Thyroid gland (tissue), 4 donors: ENCODE measurements at regions not wholly inside any gene's neighbourhood (a gene's known extent, or its start where the extent isn't known, plus 50 kb on each side); places are given as distances from the start of the nearest gene placed in this dataset.
"Not testable (repeated sequence)": the region's sequence is repeated elsewhere in the genome, so short reads cannot be mapped to it uniquely, and the experiment has no call there.

Experiments used
- DNase-seq, 2 donors: peaks; one replicate each; pipeline ENCODE4 v3.0.0-alpha.2; 2019
- H3K27ac ChIP-seq, 3 donors: fragments of 200-600 bp; sonication (generic); 1 replicate in 2 of 3; 2 replicates in 1 of 3; pipeline ENCODE4 v1.5.1; 2016 to 2019; ENCODE audit warnings: mild to moderate bottlenecking in 1 of 3, moderate library complexity in 1 of 3
- H3K27me3 ChIP-seq: fragments of 200-600 bp; sonication (generic); one replicate; pipeline ENCODE4 v1.5.1; 2019
- H3K36me3 ChIP-seq, 2 donors: fragments of 200-600 bp; sonication (generic); one replicate each; pipeline ENCODE4 v1.5.1; 2016 to 2019
- H3K4me1 ChIP-seq, 2 donors: fragments of 200-600 bp; sonication (generic); one replicate each; pipeline ENCODE4 v1.5.1; 2017 to 2019
- H3K4me3 ChIP-seq, 3 donors: fragments of 200-600 bp; sonication (generic); replicated peaks in 1 of 3; 1 replicate in 2 of 3; 2 replicates in 1 of 3; pipeline ENCODE4 v1.5.1; 2016; ENCODE audit warnings: mild to moderate bottlenecking in 1 of 3
- H3K9me3 ChIP-seq: fragments of 200-600 bp; sonication (generic); one replicate; pipeline ENCODE4 v1.5.1; 2017
- CTCF ChIP-seq, 6 experiments: fragments of 200-600 bp in 3 of 6; fragments of 450-650 bp in 3 of 6; sonication (generic) in 3 of 6; IDR thresholded peaks; one replicate each; pipeline ENCODE4 v1.5.1; 2016 to 2019; ENCODE audit warnings: antibody characterized with exemption in 6 of 6, mild to moderate bottlenecking in 2 of 6, inconsistent platforms in 1 of 6, moderate library complexity in 1 of 6
- WGBS, 2 donors: methylation state at CpG; one replicate each; pipeline ENCODE4 v1.1.5; 2017; 5-methylcytosine and 5-hydroxymethylcytosine counted together
- intact Hi-C: fragments of 100-400 bp; cut with DNase I; formaldehyde crosslinking; loops from one replicate; pipeline ENCODE4 v1.15.1; 2023

- H3K4me3 ChIP-seq, H3K4me1 ChIP-seq, H3K27me3 ChIP-seq, DNase-seq, H3K36me3 ChIP-seq, H3K27ac ChIP-seq, intact Hi-C loops, H3K9me3 ChIP-seq: not testable (repeated sequence)
- TF ChIP-seq CTCF (IDR thresholded peaks at IDR 0.05) = peak in 4 of 6 experiments; percentile 24 to 36 (median 32)
- WGBS, 2 donors = 0% methylated on average over 1 of the region's 1 CpG
Observed at GRCh38 chr11:3564383-3564782, 77.4 kb downstream of the ART5 start.

- H3K4me1 ChIP-seq, H3K4me3 ChIP-seq, H3K9me3 ChIP-seq, DNase-seq, intact Hi-C loops, H3K27ac ChIP-seq, H3K27me3 ChIP-seq, H3K36me3 ChIP-seq: not testable (repeated sequence)
- WGBS, 2 donors = 42 to 53% methylated on average over 5 to 6 of the region's 6 CpGs
Observed at GRCh38 chr11:3554621-3555020, 87.2 kb downstream of the ART5 start.

GRCh38 chr11:3544990-3545389 is 96.8 kb downstream of the ART5 start:
- DNase-seq, intact Hi-C loops: not testable (repeated sequence)
- 89% methylated on average over 10 of the region's 10 CpGs for WGBS, 2 donors

GRCh38 chr11:3538220-3538619 is 103.6 kb downstream of the ART5 start:
- H3K36me3 ChIP-seq, H3K9me3 ChIP-seq, intact Hi-C loops, H3K4me3 ChIP-seq, H3K27ac ChIP-seq, H3K4me1 ChIP-seq, H3K27me3 ChIP-seq, DNase-seq: not testable (repeated sequence)
- WGBS, 2 donors = 90 to 94% methylated on average over 1 of the region's 1 CpG

More at GRCh38 chr11:3544990-3545389, 96.8 kb downstream of the ART5 start:
- H3K27me3 ChIP-seq, H3K4me3 ChIP-seq, H3K4me1 ChIP-seq, H3K36me3 ChIP-seq, H3K9me3 ChIP-seq, H3K27ac ChIP-seq: not testable (repeated sequence)

- intact Hi-C loops, H3K36me3 ChIP-seq, H3K9me3 ChIP-seq, H3K27ac ChIP-seq, H3K27me3 ChIP-seq, H3K4me3 ChIP-seq, DNase-seq, H3K4me1 ChIP-seq: not testable (repeated sequence)
- WGBS, 2 donors = 80 to 82% methylated on average over 3 to 4 of the region's 4 CpGs
Observed at GRCh38 chr11:3537254-3537653, 104.5 kb downstream of the ART5 start.

- H3K36me3 ChIP-seq, intact Hi-C loops, H3K4me3 ChIP-seq, H3K27me3 ChIP-seq, H3K27ac ChIP-seq, H3K4me1 ChIP-seq, DNase-seq, H3K9me3 ChIP-seq: not testable (repeated sequence)
- WGBS, 2 donors = 100% methylated on average over 1 of the region's 1 CpG
Observed at GRCh38 chr11:3532958-3533357, 108.8 kb downstream of the ART5 start.

GRCh38 chr11:3531280-3531679 is 110.5 kb downstream of the ART5 start:
- DNase-seq, H3K27ac ChIP-seq, H3K27me3 ChIP-seq, H3K9me3 ChIP-seq, H3K36me3 ChIP-seq, H3K4me1 ChIP-seq, intact Hi-C loops, H3K4me3 ChIP-seq: not testable (repeated sequence)
- WGBS, 2 donors = 91 to 92% methylated on average over 5 of the region's 5 CpGs

GRCh38 chr11:3523567-3523966 is 118.2 kb downstream of the ART5 start:
- H3K9me3 ChIP-seq, H3K4me1 ChIP-seq, DNase-seq, H3K4me3 ChIP-seq, H3K27me3 ChIP-seq, intact Hi-C loops, H3K36me3 ChIP-seq, H3K27ac ChIP-seq: not testable (repeated sequence)

GRCh38 chr11:3520905-3521304 is 120.9 kb downstream of the ART5 start:
- intact Hi-C loops, H3K9me3 ChIP-seq, H3K27ac ChIP-seq, H3K36me3 ChIP-seq, H3K4me1 ChIP-seq, DNase-seq, H3K4me3 ChIP-seq, H3K27me3 ChIP-seq: not testable (repeated sequence)

GRCh38 chr11:3519841-3520240 is 122.0 kb downstream of the ART5 start:
- H3K4me1 ChIP-seq, intact Hi-C loops: not testable (repeated sequence)

GRCh38 chr11:3516934-3517567 is 124.7 kb downstream of the ART5 start:
- H3K36me3 ChIP-seq, H3K27me3 ChIP-seq, DNase-seq, H3K27ac ChIP-seq, intact Hi-C loops, H3K4me3 ChIP-seq, H3K9me3 ChIP-seq: not testable (repeated sequence)
- 90 to 91% methylated on average over 4 of the region's 4 CpGs for WGBS, 2 donors
- H3K4me1 ChIP-seq = peaks cover 9 to 20% of the 10 kb centered on the region in 2 donors

More at GRCh38 chr11:3519841-3520240, 122.0 kb downstream of the ART5 start:
- not testable (repeated sequence) for H3K36me3 ChIP-seq, DNase-seq, H3K27me3 ChIP-seq, H3K27ac ChIP-seq, H3K4me3 ChIP-seq, H3K9me3 ChIP-seq
- 74 to 77% methylated on average over 5 of the region's 5 CpGs for WGBS, 2 donors

GRCh38 chr11:3516345-3516933 is 125.4 kb downstream of the ART5 start:
- H3K27me3 ChIP-seq, H3K4me3 ChIP-seq, DNase-seq, H3K9me3 ChIP-seq, H3K36me3 ChIP-seq, H3K27ac ChIP-seq, intact Hi-C loops: not testable (repeated sequence)
- H3K4me1 ChIP-seq = peaks cover 9 to 20% of the 10 kb centered on the region in 2 donors
- WGBS, 2 donors = 74 to 79% methylated on average over 6 of the region's 6 CpGs
